HEK293T (cell line): ENCODE measurements at regions not wholly inside any gene's neighbourhood (a gene's known extent, or its start where the extent isn't known, plus 50 kb on each side); places are given as distances from the start of the nearest gene placed in this dataset.

Source experiments
- CTCF ChIA-PET: fragments of 350-600 bp; formaldehyde crosslinking; extraction: SDS; loops from one replicate; lab custom pipeline; 2021; ENCODE audit warnings: antibody characterized with exemption, inconsistent platforms; lab: Yijun Ruan, JAX
- POLR2A ChIA-PET: fragments of 350-600 bp; formaldehyde crosslinking; extraction: SDS; loops from one replicate; lab custom pipeline; 2020; ENCODE audit warnings: antibody characterized with exemption, inconsistent platforms; lab: Yijun Ruan, JAX
- DNase-seq: peaks from one replicate; pipeline ENCODE4 v3.0.0; 2012; ENCODE audit warnings: mixed read lengths; ENCODE audit errors: extremely low spot score
- ARNT ChIP-seq: fragments of 450-650 bp; IDR thresholded peaks from 2 replicates; pipeline ENCODE4 v1.6.1; 2017; ENCODE audit warnings: mild to moderate bottlenecking
- BHLHE40 ChIP-seq: fragments of 450-650 bp; IDR thresholded peaks from 2 replicates; pipeline ENCODE4 v1.6.1; 2016; ENCODE audit warnings: mild to moderate bottlenecking, moderate library complexity, borderline replicate concordance
- CTBP1 ChIP-seq: fragments of 450-650 bp; IDR thresholded peaks from 2 replicates; pipeline ENCODE4 v1.6.1; 2016; ENCODE audit warnings: borderline replicate concordance
- ELF4 ChIP-seq: fragments of 450-650 bp; IDR thresholded peaks from 2 replicates; pipeline ENCODE4 v1.6.1; 2017; ENCODE audit warnings: antibody characterized with exemption
- FOXA1 ChIP-seq: fragments of 450-650 bp; IDR thresholded peaks from 2 replicates; pipeline ENCODE4 v1.6.1; 2016; ENCODE audit warnings: mild to moderate bottlenecking
- FOXK2 ChIP-seq: fragments of 450-650 bp; IDR thresholded peaks from 2 replicates; pipeline ENCODE4 v1.6.1; 2016; ENCODE audit warnings: mild to moderate bottlenecking
- FOXM1 ChIP-seq: fragments of 450-650 bp; IDR thresholded peaks from 2 replicates; pipeline ENCODE4 v1.6.1; 2017; ENCODE audit warnings: mild to moderate bottlenecking, borderline replicate concordance
- HDGF ChIP-seq: fragments of 450-650 bp; IDR thresholded peaks from 2 replicates; pipeline ENCODE4 v1.6.1; 2017; ENCODE audit warnings: antibody characterized with exemption, borderline replicate concordance
- L3MBTL2 ChIP-seq: fragments of 450-650 bp; conservative IDR thresholded peaks from 2 replicates; pipeline ENCODE4 v1.6.1; 2016; ENCODE audit warnings: mild to moderate bottlenecking
- LEF1 ChIP-seq: fragments of 450-650 bp; IDR thresholded peaks from 2 replicates; pipeline ENCODE4 v1.6.1; 2017; ENCODE audit warnings: mild to moderate bottlenecking, borderline replicate concordance
- NFRKB ChIP-seq: fragments of 450-650 bp; IDR thresholded peaks from 2 replicates; pipeline ENCODE4 v1.6.1; 2016; ENCODE audit warnings: mild to moderate bottlenecking, moderate library complexity
- SP1 ChIP-seq: fragments of 450-650 bp; IDR thresholded peaks from 2 replicates; pipeline ENCODE4 v1.6.1; 2017
- SUZ12 ChIP-seq: fragments of 450-650 bp; IDR thresholded peaks from 2 replicates; pipeline ENCODE4 v1.6.1; 2016; ENCODE audit warnings: mild to moderate bottlenecking
- TARDBP ChIP-seq: fragments of 450-650 bp; IDR thresholded peaks from 2 replicates; pipeline ENCODE4 v1.6.1; 2016
- ZNF384 ChIP-seq: fragments of 450-650 bp; IDR thresholded peaks from 2 replicates; pipeline ENCODE4 v1.6.1; 2016
- TF ChIP-seq, protein P1 (sequence below): fragments of 450-650 bp; IDR thresholded peaks from 2 replicates; pipeline ENCODE4 v1.6.1; 2016

DNA sequence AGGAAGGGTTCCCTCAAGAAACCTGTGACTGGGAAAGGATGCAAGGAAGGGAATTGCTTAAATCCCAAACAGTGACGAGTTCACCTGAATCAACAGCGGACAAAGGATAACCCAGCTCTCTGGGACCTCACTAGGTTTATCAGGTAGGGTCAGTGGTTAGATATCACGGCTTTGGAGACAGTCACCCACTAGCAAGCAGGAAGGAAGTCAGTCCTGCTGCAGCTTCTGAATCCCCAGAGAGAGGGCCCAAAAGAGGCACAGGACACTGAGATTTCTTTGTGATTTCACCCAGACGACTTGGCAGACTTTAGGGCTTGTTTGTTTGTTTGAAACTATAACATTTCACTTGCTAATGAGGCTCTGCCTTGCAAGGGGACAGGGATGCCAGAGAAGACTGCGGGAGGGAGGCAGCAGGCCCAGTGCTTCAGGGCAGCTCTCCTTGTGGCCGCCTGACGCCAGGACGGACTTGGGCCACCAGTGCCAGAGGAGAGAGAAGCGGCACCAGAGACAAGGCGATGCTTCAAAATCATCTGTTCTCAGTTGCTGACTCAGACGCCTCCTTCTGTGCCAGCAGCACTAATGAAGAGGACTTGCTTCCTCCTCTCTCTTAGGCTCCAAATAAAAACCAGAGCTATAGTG, 275.6 kb upstream of the SLC30A5 start:
- ChIA-PET POLR2A (no interaction called here), CTCF (no interaction called here)
- DNase-seq, result no peak
- TF ChIP-seq FOXM1 (no peak), ZNF384 (no peak), SP1 (no peak), NFRKB (no peak), LEF1 (no peak), ELF4 (no peak), ARNT (no peak), TARDBP (no peak), FOXK2 (no peak), SUZ12 (no peak), L3MBTL2 (no peak), BHLHE40 (no peak), CTBP1 (no peak), FOXA1 (no peak)
- TF ChIP-seq, protein P1, sequence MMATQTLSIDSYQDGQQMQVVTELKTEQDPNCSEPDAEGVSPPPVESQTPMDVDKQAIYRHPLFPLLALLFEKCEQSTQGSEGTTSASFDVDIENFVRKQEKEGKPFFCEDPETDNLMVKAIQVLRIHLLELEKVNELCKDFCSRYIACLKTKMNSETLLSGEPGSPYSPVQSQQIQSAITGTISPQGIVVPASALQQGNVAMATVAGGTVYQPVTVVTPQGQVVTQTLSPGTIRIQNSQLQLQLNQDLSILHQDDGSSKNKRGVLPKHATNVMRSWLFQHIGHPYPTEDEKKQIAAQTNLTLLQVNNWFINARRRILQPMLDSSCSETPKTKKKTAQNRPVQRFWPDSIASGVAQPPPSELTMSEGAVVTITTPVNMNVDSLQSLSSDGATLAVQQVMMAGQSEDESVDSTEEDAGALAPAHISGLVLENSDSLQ, result no peak

DNA sequence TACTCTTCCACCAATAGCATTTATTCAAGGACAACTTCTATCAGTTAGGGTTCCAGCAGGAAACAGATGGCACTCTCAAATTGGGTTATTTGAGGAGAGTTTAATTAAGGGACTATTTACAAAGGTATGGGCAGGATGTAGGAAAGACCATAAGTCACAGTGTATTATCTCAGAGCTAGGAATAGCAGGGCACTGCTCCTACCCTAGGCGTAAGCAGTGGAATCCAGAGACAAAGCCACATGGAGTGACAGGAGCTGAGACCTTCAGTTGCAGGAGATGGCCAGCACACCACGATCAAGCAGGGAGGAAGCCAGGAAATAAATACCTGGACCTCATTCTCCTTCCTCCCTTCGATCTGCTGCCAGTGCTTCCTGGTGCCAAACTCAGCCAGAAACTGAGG, 274.9 kb upstream of the SLC30A5 start:
- no peak for DNase-seq
- CTCF ChIA-PET, result no interaction called here
- POLR2A ChIA-PET, result no interaction called here
- TF ChIP-seq CTBP1 (no peak), SP1 (no peak), LEF1 (no peak), BHLHE40 (no peak), FOXA1 (no peak), NFRKB (no peak), ZNF384 (no peak), L3MBTL2 (no peak), ELF4 (no peak), FOXM1 (no peak), SUZ12 (no peak), TARDBP (no peak), FOXK2 (no peak), ARNT (no peak), HDGF (no peak)
- TF ChIP-seq, protein P1, result no peak

GRCh38 chr5:68821056-68821455, 272.8 kb upstream of the SLC30A5 start:
- ChIA-PET CTCF (no interaction called here), POLR2A (no interaction called here)
- no peak for TF ChIP-seq ARNT
- no peak for TF ChIP-seq BHLHE40
- TF ChIP-seq ZNF384, result no peak
- no peak for TF ChIP-seq LEF1
- TF ChIP-seq, protein P1, result no peak
- no peak for TF ChIP-seq NFRKB
- TF ChIP-seq ELF4, result no peak
- TF ChIP-seq FOXA1, result no peak

GRCh38 chr5:68822796-68823195, 271.0 kb upstream of the SLC30A5 start:
- TF ChIP-seq NFRKB (no peak), FOXK2 (no peak), ZNF384 (no peak), CTBP1 (no peak), FOXM1 (no peak), FOXA1 (no peak), TARDBP (no peak), HDGF (no peak), BHLHE40 (no peak), SP1 (no peak), L3MBTL2 (no peak), LEF1 (no peak), ELF4 (no peak), ARNT (no peak), SUZ12 (no peak)
- TF ChIP-seq, protein P1, result no peak
- POLR2A ChIA-PET, result no interaction called here
- CTCF ChIA-PET, result no interaction called here
- no peak for DNase-seq

More at GRCh38 chr5:68821056-68821455, 272.8 kb upstream of the SLC30A5 start:
- DNase-seq, result no peak

GRCh38 chr5:68823301-68823700, 270.5 kb upstream of the SLC30A5 start:
- no peak for TF ChIP-seq ZNF384
- TF ChIP-seq FOXA1, result no peak
- CTCF ChIA-PET, result no interaction called here
- POLR2A ChIA-PET, result no interaction called here
- no peak for DNase-seq
